HG03378 (cell line): ENCODE measurements at regions not wholly inside any gene's neighbourhood (a gene's known extent, or its start where the extent isn't known, plus 50 kb on each side); places are given as distances from the start of the nearest gene placed in this dataset.

ENCODE experiments used
- ATAC-seq: cut with Tn5 transposase; IDR thresholded peaks from one replicate; pipeline ENCODE4 v1.9.1; 2021; ENCODE audit warnings: mild to moderate bottlenecking, moderate library complexity; ENCODE audit not compliant: unreplicated experiment

DNA sequence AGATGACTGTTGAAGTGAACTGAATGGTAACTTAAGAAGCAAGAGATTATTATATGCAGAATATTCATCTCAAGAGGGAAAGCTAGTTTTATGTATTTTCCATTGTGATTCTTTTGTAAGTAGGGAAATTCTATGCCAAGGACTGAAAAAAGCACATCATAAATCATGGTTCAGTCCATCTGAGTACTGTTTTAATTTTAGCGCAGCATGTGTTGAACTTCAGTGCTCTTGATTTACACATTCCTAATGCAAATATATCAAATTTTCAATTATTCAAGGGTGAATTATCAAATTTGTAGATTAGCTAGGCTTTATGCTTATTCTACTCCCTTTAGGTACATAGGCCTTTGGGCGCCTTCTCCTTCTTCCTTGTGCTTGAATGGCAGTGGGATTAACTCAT, 50.3 kb upstream of the TCF12 start:
- ATAC-seq: no peak

DNA sequence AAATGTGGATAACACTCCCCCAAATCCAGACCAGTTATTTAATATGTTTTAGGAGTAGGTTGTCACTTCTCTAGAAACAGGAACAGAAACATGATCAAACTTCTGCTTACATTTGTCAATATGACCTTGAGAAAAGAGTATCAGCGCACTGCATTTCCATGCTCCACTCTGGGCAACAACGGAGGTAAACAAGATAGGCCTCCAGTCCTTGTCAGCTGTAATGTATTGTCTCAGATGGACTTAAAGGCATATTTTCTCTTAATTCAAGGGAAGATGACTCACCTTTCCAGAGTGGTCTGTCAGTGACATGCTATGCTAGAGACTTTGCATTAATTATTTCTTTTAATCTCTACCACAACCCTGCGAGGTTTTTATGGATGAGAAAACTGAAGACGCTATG, 51.6 kb upstream of the TCF12 start:
- no peak for ATAC-seq

DNA sequence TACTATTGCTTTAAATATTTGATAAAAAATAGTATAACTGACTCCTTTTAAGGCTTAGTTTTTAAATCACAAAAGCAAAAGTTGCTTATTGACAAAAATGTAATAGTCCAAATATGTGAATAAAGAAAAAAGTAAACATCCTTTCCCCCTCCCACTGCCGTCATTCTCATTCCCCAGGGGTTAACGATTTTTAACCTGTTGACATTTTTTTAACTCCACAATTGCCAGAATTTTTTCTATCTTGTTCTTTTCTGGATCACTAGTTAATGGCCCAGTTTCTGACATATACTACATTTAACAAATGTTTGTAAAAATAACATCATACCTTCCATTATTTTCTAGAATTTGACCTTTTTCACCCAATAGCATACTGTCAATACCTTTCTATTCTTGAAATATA, 60.6 kb upstream of the TCF12 start:
- ATAC-seq: no peak

DNA sequence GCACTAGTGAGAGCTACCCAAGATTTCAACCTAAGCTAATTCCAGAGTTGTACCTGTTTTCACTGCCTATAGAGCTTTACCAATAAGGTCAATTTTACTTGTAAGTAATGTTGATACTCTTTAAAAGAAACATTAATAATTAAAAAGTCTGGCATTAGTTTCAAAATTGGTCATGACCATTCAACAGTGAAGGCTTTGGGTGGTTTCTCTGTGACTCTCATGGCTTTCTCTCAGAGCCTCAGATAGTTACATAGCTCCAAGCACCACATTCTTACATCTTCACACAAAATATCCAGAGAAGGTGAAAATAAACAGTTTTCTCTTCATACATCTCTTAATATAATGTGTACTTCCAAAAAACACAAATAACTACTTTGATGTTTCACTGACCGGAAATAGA, 61.5 kb upstream of the TCF12 start:
- no peak for ATAC-seq

DNA sequence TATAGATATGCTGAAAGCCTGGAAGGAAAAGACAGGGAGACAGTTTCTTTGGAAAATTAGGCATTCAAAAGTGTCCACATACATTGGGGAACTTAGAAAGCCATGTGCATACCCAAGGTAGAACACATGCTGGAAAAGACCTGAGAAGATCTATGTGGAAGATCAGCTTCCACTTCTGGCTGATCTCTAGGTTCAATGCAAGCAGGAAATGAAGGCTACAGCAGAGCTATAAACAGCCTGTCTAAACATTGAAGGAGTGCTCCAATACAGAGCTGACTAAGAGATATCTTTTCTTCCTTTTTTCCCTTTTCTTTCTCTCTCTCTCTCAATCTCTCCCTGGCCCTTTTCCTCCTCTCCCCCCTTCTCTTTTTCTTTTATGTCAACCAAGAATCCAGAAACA, 73.6 kb upstream of the TCF12 start:
- ATAC-seq: no peak

DNA sequence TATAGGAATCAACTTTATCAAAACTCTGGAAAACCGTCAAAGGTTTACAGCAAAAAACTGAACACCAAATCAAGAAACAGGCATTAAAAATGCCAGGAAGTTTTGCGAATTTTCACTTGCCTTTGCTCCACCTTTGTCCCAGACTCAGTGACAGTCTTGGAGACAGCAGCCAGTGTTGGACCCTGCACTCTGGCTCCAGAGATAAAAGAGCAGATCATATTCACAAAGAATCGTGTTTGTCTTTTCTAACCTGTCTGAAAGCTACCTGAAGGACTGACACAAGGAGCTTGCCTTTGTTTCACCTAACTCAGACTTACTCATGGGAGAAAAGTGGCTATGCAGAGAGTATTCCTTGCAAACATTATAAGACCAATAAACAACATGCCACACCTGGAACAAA, 74.0 kb upstream of the TCF12 start:
- no peak for ATAC-seq

DNA sequence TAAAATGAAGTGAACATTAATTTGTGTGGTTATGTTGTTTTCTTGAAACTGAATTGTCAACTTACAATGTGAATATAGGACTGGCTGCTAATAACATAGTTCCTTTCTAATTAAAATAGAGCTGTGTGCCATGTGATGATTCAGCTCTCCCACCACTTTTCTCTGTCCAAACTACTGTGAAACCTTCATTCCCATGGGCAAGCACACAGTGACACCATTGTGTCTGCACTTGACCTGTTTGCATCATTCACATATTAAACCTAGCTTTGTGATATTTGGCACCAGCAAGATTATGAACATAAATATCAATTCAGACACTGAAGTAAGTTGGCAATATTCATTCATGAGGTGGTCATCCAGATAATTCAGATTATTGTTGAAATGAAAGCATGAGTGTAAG, 78.8 kb upstream of the TCF12 start:
- ATAC-seq: no peak

DNA sequence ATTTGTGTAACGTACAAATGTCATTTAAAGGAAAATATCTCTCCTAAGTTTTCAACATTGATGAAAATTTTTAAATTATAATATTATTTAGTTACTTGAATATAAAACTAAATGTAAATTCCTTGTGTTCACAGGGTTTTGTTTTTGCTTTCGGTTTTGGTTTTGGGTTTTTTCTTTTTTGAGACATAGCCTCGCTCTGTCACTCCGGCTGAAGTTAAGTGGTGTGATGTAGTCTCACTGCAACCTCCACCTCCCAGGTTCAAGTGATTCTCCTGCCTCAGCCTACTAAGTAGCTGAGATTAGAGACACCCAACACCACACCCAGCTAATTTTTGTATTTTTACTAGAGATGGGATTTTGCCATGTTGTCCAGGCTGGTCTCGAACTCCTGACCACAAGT, 79.3 kb upstream of the TCF12 start:
- no peak for ATAC-seq

DNA sequence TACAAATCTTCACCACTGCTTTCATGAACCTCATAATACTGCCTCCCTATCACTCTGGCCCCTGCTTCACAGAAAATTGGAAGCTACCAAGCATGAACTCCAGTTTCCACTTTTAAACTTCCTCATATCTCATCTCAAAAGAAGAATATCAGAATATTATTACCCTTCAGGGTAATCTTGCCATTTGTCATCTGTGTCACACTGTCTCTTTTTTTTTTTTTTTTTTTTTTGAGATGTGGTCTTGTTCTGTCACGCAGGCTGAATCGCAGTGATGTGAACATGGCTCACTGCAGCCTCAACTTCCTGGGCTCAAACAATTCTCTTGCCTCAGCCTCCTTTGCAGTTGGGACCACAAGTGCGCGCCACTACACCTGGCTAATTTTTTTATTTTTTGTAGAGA, 80.4 kb upstream of the TCF12 start:
- no peak for ATAC-seq

DNA sequence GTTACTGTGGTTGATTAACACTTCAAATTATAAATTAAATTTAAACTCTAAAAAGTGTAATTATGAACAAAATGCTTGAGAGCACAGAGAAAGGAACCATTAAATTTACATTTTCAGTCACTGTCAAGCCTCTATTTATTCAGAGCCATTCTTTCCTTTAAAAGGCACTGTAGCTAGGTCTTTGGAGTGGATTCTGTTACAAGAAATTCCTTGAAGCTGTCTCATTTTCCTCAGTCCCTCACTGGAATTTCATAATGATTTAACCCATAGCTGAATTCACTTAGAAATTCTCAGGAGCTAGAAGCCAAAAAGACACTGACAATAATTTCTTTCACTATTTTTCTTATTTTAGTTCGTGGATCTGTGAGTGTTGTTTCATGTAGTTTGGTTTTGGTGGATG, 81.2 kb upstream of the TCF12 start:
- no peak for ATAC-seq

DNA sequence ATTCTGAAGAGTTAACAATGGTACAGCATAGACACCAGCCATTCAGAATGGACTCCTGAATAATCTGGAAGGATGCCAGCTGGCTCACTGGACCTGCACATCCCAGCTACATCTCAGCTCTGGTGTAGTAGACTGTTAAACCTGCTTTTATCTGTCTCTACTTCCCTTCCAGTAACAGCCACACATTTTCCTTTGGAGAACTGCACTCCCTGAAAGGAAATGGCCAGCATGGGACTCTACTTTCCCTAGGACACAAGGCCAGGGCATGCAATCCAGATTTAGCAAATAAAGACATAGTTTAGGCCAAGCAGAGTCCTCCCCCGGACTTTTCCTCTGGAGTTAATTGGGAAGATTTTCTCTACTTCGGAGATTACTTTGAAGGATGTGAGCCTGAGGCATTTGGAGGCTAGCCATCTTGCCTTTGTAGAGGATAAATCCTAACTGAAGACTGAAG, 82.7 kb upstream of the TCF12 start:
- no peak for ATAC-seq

DNA sequence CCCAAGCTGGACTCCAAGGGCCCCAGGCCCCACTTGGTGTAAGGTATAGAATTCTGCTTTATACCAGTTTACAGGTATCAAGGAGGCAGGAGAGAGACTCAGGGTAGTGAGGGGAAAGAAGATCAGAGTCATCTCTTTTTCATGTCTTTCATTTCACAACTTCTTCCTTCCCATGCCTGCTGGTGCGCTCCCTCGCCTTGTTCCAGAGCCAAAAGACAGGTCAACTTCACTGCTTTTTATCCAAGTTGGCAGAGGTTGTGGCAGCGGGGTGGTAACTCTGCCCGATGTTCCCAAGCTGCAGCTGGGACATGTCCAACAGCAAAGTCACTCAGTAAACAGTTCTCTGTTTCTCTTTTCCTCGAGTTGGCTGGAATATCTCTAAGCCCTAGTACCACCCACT, 86.3 kb upstream of the TCF12 start:
- no peak for ATAC-seq

DNA sequence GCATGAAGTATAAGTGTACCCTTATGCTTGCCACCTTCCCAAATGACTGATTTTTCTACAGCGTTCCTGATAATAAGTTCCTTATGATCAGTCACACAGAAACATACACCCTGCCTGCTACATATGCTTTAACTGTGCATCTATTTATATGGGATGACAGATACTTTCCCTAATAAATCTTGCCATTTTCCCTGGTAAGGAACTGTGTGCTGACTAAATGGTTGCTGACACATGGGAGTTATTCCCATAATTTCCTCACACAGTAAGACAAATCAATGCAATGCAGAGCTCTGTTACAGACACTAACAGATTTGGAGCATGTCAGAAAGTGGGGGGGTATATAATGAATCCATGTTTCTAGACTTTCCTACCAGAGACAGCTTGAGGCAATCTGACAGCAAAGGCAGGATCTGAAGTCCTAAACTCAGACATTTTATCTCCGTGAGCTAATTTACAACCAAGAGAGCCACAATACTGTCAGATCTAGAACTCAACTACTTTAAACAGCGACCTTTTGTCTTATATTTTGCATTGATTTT, 86.9 kb upstream of the TCF12 start:
- ATAC-seq: no peak

DNA sequence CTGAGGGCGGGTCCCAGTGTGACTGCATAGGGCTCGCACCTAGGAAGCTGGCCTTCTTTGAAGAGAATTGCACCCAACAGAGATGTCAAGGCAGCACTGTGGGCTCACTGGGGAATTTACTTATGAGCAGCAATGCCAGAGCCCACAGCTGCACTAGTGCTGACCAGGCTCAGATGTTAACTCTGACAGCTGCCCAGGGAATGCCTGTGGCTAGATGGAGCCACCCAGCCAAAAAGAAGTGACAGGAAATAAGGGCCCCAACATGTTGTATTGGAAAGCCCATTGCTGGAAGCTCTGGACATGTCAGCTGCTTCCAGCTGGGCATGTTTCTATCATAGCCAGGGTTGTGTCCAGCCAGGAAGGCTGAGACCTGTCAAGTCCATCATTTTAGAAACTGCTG, 90.9 kb upstream of the ZNF280D start:
- no peak for ATAC-seq

DNA sequence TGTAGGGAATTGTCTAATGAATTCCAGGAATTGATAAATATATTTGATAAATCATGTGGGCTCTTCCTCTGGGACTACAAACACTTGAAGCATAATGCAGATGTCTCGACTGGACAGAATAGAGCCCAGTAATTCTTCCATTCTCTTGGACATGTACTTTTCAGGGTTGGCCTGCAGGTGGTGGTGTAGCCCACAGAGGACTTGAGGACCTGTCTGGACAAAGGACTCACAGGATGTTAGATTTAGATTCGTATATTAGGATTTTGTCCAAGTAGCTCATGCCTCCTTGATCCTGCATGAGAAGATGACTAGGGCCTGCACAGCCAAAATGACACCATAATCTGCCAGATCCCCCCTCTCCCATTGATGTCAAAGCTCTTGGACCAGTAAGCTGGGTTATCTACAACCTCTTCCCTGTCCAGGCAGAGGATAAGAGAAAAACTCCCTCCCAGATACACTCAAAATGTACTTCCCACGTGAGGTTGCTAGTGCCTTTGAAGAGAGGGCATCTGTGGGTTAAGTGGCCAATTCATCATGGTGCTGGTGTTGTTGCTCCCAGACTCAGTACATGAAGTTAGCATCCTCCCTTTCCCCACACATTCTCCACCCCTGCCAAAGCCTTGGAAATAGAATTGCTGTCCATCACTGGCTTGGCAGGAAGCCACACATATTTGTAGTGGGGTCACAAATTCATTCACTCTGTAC, 88.6 kb upstream of the ZNF280D start:
- ATAC-seq: peak; percentile 84

DNA sequence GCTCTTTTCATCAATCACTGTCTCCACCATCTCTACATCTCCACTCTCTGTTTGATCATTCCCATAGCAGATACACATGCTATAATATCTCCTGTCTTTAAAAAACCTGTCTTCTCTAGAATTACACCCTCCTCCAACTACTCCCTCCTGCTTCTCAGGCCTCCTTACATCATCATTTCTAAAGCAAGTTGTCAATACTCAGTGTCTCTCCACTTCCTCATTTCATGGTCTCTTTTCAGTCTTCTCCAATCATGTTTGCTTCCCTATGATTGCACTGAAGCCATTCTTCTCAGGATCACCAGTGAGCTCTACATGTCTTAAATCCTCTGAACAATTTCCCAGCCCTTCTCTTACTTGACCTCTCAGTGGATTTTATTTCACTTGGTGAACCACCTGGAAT, 87.0 kb upstream of the ZNF280D start:
- no peak for ATAC-seq

DNA sequence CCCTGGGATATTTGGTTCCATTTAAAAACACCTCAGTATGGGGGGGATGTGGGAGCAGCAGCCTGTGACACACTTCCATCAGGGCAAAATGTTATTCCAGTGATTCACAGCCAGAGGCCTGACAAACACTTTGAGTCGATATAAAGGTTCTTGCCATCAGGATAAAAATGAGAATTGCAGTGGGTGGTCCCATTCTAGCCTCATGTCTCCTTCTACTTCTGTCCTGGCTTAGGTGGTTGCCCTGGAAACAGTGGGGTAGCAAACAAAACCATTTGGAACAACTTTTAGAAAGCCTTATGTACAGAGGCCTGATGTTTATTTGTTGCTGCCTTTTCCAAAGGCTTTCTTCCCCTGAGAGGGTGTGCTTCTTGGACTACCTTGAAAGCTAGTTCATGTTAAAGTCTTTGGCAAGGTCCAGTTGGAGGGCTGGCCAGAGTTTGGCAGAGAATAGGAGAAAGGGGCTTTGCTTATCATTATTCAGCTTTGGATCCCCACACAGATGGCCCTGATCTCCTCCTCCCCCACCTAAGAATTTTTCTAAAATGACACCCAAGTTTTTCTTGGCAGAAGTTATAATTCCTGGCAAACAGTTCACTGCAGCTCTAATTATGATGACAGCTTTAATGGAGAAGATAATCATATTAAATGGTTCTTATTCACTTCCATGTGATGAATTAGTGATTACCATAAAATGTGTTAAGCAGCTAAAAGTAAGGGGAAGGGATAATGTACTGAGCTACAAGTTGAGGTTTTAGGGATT, 84.2 kb upstream of the ZNF280D start:
- no peak for ATAC-seq

DNA sequence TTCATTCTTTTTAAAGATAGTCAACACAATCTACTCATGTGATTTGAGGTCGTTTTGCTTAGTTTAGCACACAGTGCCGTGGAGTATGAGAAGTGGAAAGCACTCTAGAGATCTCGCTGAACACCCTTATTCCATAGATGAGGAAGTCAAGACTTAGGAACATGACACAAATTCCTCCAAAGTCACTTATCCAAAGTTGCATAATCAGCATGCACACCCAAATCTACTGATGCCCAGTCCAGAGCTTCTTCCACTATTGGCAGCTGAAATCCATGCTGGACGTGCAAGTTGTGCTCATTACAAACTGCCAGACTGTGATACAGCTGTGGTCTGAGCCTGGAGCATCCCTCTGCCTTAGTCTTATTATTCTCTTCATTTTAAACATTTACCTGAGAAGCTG, 83.5 kb upstream of the ZNF280D start:
- ATAC-seq: no peak

DNA sequence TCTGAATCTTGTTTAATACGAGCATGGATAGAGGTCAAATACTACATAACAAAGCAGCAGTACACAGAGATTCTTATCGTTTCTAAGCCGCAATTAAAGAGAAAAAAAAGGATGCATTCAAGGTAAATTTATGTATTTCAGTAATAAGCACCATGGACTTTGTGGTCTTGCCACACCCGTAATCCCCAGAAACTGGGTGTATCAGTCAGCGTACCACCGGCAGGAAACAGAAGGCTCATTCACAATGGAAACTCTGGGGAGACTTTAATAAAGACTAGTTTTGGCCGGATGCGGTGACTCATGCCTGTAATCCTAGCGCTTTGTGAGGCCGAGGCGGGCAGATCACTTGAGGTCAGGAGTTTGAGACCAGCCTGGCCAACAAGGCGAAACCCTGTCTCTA, 81.9 kb upstream of the ZNF280D start:
- ATAC-seq: no peak

DNA sequence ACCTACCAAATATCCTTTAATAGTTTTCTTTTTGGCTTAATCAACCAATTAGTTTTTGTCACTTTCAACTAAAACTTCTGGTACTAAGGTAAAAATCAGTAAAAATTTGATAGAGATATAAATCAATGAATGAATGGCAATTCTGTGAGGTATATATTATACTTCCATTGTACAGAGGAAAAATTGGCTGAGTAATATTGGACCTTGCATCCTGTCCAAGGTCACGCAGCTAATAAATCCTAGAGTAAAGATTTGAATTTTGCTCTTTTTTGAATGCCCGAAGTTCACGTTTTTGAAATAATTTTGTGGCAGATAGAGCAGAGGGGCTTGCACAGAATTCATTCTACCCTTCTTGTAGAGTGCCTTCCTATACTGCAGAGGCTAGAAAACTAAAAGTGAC, 81.1 kb upstream of the ZNF280D start:
- ATAC-seq: no peak

DNA sequence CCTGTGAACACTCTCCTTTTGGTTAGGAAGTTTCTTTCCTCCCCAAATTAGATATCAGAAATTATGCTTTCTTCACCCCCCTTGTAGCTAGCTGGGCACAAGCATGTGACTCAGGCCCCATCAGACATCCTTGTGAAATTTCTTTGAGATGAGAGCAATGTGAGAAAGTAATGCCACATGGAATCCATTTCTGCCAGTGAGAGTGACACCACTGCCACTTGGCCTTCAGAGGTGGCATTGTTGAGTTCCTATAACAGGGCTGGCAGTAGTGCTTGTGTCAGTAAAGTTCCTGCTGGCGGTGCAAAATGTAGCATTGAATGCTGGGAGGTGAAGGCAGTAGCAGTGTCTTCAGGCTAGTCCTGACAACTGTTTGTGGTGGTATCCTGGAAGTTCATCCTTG, 80.7 kb upstream of the ZNF280D start:
- no peak for ATAC-seq

DNA sequence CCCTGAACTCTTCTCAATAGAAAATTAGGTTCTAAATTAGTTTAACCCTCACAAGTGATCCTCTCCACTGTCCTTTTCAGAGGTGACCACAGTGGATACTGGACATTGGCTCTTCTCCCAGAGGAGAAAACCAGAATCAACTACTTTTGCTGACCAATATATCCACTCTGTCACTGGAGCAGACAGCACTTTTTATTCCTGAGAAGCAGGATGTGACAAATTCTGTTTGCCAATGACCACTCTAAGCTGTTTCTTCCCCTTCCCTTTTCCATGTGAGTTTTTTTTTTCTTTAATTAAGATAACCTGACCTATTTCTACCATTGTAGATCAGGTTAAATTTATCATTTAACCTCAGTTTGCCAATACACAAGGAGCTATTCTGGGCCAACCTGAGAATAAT, 79.7 kb upstream of the ZNF280D start:
- no peak for ATAC-seq
